Right ventricle myocardium inferior (tissue), 1 donor: ENCODE measurements at regions not wholly inside any gene's neighbourhood (a gene's known extent, or its start where the extent isn't known, plus 50 kb on each side); places are given as distances from the start of the nearest gene placed in this dataset.

Source experiments
- ATAC-seq: fragments of 200-7000 bp; cut with Tn5 transposase; one replicate; pipeline ENCODE4 v1.9.1; 2020; ENCODE audit warnings: mild to moderate bottlenecking, moderate library complexity
- DNase-seq: peaks from one replicate; pipeline ENCODE4 v3.0.0; 2021; ENCODE audit errors: missing footprints
- intact Hi-C: fragments of 100-400 bp; cut with DNase I; formaldehyde crosslinking; loops from one replicate; pipeline ENCODE4 v1.11.0; 2022
- donor health status: DM: no; HTN: yes; CAD: no; lungs with severe emphysema.

DNA sequence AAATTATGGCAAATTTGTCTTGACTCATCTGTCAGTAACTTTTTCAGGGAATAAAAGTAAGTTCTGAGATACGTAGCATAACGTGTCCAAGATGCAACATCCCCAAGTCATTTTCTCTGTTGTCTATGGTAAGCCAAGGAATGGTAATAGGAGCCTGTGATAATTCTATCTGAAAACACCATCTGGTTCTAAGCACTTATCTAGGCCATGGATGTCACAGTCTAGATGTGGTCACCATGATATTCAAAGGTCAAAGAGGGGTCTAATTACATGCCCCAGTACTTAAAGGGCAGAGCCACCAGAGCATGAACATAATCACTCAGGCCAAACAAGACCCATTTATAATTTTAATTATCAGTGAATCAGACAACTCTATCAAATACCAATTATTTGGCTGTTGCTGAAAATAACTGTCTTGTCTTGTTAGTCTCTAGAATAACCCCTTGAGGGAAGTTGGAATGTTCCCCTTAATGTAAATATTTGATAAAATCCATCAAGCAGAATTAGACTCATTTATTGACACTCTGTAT is 225.1 kb upstream of the MPPED2 start:
- intact Hi-C loops, result loop anchor here (5.0 kb wide), 1 partner anchor 214 kb away; no protein-coding TSS in a partner anchor
- ATAC-seq (no peak), DNase-seq (no peak)

GRCh38 chr11:30810116-30810515 is 224.0 kb upstream of the MPPED2 start:
- DNase-seq, result no peak
- no peak for ATAC-seq
- intact Hi-C loops, result loop anchor here (5.0 kb wide), 1 partner anchor 213 kb away; no protein-coding TSS in a partner anchor

DNA sequence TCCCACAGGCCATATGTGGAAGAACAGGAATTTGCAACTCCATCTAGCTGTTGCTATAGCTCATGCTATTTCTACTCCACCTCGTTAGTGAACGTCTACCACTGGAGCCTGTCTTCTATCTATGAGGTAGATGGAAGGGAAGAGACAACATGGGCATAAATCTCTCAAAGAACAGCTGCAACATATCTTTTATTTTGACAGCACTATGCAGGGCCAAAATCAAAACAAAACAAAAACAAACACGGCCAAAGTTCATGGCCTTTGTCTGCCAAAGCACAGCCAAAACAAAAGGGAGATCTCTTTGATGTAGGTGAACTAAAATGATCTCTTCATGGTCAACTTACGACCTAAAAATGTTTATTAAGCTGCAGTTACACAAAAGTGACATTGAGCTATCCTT is 215.2 kb upstream of the MPPED2 start:
- intact Hi-C loops, result no loop called here
- ATAC-seq (no peak), DNase-seq (no peak)

GRCh38 chr11:30800904-30801303 is 214.8 kb upstream of the MPPED2 start:
- ATAC-seq (no peak), DNase-seq (no peak)
- intact Hi-C loops, result no loop called here

DNA sequence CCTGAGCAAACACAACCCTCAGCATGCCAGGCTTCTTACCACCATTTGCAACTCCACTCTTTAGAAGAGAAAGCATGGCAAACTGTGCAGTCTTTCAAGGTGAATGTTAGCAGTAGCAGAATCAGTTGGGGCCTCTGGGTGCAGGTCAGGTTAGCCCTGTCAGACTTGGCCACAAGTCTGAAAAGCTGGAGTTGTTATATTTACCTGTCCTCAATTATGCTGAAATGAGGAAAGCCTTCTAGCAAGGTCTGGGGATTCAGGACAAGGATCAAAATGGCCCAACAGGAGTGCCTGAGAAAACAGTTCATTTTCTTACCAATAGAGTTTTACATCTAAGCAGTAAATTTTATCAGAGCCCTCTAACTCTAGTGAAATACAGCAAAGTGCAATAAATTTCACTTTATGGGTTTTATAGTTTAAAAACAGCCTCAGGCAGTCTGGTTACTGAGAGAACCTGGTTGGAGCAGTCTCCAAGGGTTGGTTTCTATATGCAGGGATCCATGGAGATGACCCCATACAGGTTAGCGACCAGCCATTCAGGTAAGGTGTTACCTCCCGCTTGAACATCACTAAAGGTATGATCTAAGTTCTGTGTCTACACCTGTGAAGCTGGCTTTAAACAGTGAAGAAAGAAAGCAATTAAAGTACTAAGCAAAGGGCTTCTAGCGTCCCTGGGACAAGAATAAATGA is 212.5 kb upstream of the MPPED2 start:
- ATAC-seq (no peak), DNase-seq (no peak)
- intact Hi-C loops, result no loop called here

GRCh38 chr11:30789270-30789669 is 203.1 kb upstream of the MPPED2 start:
- intact Hi-C loops, result no loop called here
- DNase-seq (no peak), ATAC-seq (no peak)

- intact Hi-C loops, result no loop called here
- no peak for ATAC-seq
- no peak for DNase-seq
Observed at GRCh38 chr11:30788849-30789248, 202.7 kb upstream of the MPPED2 start.

- intact Hi-C loops, result no loop called here
- no peak for ATAC-seq
- no peak for DNase-seq
Observed at GRCh38 chr11:30786256-30787110, 200.3 kb upstream of the MPPED2 start.

GRCh38 chr11:30778596-30778995 is 192.4 kb upstream of the MPPED2 start:
- ATAC-seq (no peak), DNase-seq (no peak)
- intact Hi-C loops, result no loop called here

- no peak for ATAC-seq
- no peak for DNase-seq
- intact Hi-C loops, result no loop called here
Observed at GRCh38 chr11:30775233-30775522, 189.0 kb upstream of the MPPED2 start.

DNA sequence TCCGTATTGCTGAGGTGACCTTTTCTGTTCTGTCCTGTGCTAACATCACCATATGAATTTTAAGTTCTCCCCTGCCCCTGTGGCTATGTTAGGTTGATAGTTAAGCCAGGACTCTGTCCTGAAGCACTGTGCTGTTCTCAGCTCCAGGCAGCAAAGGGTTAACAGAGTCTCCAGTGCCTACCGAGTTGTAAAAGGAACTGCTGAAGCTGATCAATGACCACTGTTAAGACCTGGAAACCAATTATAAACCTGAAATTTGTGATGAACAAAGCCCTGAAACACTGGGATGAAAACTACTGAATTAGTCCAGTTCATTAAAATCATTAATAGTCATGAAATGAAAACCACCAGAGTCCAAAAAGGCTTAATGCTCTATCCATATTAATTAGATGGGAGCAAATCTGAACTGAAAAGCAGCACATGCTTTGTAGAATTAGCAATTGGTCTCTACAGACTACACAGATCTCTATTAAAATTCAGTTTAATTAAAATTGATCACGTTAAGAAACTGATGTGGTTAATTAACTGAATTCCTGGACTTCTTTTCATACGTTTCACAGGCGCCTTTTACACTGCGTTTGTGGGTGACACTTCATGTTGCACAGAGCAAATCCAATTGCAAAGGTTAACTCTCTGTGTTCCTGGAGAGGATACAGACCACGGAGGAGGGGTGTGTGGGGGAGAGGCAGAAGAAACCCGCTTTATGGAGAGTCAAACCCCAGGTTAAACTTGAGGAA is 188.5 kb upstream of the MPPED2 start:
- ATAC-seq (no peak), DNase-seq (no peak)
- intact Hi-C loops, result no loop called here

- DNase-seq (no peak), ATAC-seq (no peak)
- intact Hi-C loops, result no loop called here
Observed at GRCh38 chr11:30772908-30773307, 186.8 kb upstream of the MPPED2 start.

- ATAC-seq (no peak), DNase-seq (no peak)
- intact Hi-C loops, result no loop called here
Observed at GRCh38 chr11:30763951-30764350, 177.8 kb upstream of the MPPED2 start.

GRCh38 chr11:30762188-30762587 is 176.0 kb upstream of the MPPED2 start:
- no peak for DNase-seq
- ATAC-seq, result no peak
- intact Hi-C loops, result no loop called here

DNA sequence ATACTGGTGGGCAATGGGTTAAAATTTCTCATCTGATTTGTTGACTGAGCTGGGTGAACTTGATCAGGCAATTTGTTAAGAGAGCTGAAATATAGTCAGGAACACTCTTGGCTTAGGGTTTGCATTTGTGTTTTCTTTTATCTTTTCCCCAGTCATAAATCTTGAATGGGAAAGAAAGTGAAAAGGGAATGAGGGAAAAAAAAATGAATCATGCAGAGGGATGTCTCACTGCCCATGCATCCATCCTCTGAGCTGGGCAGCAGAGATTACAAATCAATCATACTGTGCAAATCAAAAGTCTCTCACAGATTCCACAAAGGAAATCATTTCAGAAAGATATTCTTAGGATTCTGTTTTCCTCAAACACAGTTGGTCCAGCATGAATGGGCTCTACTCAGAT is 174.2 kb upstream of the MPPED2 start:
- DNase-seq (no peak), ATAC-seq (no peak)
- intact Hi-C loops, result no loop called here

DNA sequence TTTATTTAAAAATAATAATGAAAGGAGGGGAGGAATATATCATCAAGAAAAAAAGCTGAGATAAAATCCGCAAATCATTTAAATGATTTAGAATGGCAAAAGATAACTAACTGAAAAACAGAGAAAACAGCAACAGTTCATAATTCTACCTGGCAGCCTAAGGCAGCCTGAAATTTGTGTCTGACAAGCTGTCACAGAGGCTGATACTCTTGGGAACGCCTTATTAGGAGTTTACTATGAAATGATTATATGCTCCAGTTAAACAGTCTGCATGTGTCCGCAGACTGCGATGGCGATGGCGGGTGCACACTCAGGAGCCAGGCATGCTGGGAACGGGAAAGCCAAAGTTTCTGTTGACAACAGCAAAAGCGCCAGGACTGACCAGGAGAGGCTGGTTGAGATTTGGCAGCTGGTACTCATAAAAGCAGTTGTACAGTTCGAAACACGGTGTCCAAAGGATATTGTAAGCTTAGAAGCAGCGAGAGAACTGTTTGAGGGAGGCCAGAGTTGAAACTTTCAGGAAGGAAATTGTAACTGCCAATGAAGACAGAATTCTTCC is 172.9 kb upstream of the MPPED2 start:
- no peak for DNase-seq
- intact Hi-C loops, result no loop called here
- ATAC-seq, result no peak

DNA sequence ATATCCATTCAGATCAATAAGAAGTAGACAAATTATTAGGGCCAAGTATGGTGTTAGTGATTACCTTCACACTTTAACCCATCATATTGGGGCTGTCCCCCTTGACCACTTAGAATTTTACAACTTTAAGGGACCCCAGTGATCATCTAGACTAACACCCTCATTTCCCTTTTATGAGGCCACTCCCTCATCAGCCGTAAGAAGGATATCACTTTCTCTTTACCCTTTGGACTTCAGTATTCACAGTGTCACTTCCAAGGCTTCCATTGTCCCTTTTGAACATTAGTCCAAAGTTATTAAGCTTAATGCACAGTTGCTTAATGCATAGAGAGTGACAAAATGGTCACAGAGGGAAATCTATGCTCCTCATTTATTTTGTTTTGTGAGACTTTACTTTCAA is 172.4 kb upstream of the MPPED2 start:
- intact Hi-C loops, result no loop called here
- DNase-seq, result no peak
- ATAC-seq, result no peak

- intact Hi-C loops, result no loop called here
- no peak for ATAC-seq
- no peak for DNase-seq
Observed at GRCh38 chr11:30758012-30758411, 171.9 kb upstream of the MPPED2 start.

DNA sequence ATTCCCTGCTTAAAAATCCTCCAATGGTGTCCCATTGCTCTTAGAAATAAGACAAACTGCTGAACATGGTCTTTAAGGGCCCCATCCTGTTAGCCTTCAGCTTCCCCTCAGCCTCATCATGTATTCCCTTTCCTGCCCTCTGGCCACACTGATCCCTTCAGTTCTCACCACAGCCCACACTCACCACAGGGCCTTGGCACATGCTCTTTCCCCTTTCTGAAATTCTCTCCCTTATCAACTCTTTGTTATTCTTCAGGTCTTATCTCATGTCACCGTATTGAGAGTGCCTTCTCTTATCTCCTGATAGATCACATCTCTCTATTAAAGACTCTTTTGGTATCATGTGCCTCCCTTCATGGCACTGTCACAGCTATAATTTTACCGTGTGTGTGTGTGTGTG is 167.8 kb upstream of the MPPED2 start:
- intact Hi-C loops, result no loop called here
- ATAC-seq, result no peak
- no peak for DNase-seq
